ENCODE measurements at regions not wholly inside any gene's neighbourhood (a gene's known extent, or its start where the extent isn't known, plus 50 kb on each side); places are given as distances from the start of the nearest gene placed in this dataset.

DNA sequence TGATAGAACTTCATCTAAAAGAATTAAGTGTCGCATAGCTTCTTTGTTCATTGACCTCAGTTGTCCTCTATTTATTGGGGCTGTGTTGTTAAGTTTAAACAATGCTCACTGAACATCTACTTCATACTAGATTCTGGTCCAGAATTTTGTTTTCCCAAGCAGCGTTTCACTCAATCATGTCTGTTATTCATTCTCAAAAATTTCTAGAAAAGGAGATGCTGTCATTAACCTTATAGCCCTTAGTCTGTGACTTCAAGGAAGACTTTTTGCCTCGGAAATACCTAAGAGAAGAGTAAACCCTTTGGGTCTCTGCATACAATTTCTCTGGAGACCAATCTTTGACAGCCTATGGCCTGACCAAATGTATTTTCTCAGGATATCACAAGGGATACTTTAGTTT, 171.7 kb downstream of the FGF1 start:
- TF ChIP-seq, protein P1, sequence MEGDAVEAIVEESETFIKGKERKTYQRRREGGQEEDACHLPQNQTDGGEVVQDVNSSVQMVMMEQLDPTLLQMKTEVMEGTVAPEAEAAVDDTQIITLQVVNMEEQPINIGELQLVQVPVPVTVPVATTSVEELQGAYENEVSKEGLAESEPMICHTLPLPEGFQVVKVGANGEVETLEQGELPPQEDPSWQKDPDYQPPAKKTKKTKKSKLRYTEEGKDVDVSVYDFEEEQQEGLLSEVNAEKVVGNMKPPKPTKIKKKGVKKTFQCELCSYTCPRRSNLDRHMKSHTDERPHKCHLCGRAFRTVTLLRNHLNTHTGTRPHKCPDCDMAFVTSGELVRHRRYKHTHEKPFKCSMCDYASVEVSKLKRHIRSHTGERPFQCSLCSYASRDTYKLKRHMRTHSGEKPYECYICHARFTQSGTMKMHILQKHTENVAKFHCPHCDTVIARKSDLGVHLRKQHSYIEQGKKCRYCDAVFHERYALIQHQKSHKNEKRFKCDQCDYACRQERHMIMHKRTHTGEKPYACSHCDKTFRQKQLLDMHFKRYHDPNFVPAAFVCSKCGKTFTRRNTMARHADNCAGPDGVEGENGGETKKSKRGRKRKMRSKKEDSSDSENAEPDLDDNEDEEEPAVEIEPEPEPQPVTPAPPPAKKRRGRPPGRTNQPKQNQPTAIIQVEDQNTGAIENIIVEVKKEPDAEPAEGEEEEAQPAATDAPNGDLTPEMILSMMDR (IDR thresholded peaks at IDR 0.05) = no peak
- TF ChIP-seq POLR2A (IDR thresholded peaks at IDR 0.05) = no peak

All from thyroid gland (tissue), 4 donors.